Central memory CD8-positive, alpha-beta T cell (primary cell): ENCODE measurements at regions not wholly inside any gene's neighbourhood (a gene's known extent, or its start where the extent isn't known, plus 50 kb on each side); places are given as distances from the start of the nearest gene placed in this dataset.

Experiments used
- ATAC-seq: fragments of 150-1000 bp; cut with Tn5 transposase; replicated peaks from 2 replicates; pipeline ENCODE4 v1.10.0; 2022; ENCODE audit warnings: mild to moderate bottlenecking, moderate FRiP score, moderate number of reproducible peaks; ENCODE audit not compliant: poor library complexity, severe bottlenecking; ENCODE audit errors: extremely low read depth
- DNase-seq, 2 donors: peaks; one replicate each; pipeline ENCODE4 v3.0.0; 2021; ENCODE audit warnings: low spot score in 2 of 2
- H3K27ac Mint-ChIP-seq: one replicate; pipeline ENCODE4 v1.8.0; 2022; ENCODE audit warnings: low read depth, mild to moderate bottlenecking, moderate library complexity, mixed read lengths
- H3K27me3 Mint-ChIP-seq: one replicate; pipeline ENCODE4 v1.8.0; 2022; ENCODE audit warnings: mixed read lengths
- H3K36me3 Mint-ChIP-seq: one replicate; pipeline ENCODE4 v1.8.0; 2022; ENCODE audit warnings: mild to moderate bottlenecking, moderate library complexity, mixed read lengths; ENCODE audit not compliant: insufficient read depth
- H3K4me1 Mint-ChIP-seq: one replicate; pipeline ENCODE4 v1.8.0; 2022; ENCODE audit warnings: mixed read lengths
- H3K4me3 Mint-ChIP-seq: one replicate; pipeline ENCODE4 v1.8.0; 2022; ENCODE audit warnings: mild to moderate bottlenecking, moderate library complexity, mixed read lengths
- H3K9me3 Mint-ChIP-seq: one replicate; pipeline ENCODE4 v1.8.0; 2022; ENCODE audit warnings: mixed read lengths

DNA sequence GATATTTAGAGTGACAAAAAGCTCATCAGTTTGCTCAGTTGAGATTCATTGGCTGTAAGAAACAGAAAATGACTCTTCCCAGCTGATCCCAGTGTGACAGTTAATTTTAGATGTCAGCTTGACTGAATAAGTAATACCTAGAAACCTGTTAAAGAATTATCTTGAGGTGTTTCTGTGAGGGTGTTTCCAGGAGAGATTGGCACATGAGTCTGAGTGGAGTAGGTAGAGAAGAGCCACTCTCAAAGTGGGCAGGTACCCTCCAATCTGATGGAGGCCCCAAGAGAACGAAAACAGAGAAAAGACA is 200.8 kb upstream of the BTBD3 start:
- no peak for DNase-seq
- peaks cover 13% of the 10 kb centered on the region for H3K9me3 Mint-ChIP-seq
- peaks cover 4% of the 10 kb centered on the region for H3K36me3 Mint-ChIP-seq
- no peaks in the 10 kb centered on the region for H3K4me1 Mint-ChIP-seq
- no peak overlapping the region for H3K4me3 Mint-ChIP-seq
- no peak overlapping the region for H3K27ac Mint-ChIP-seq
- ATAC-seq = no peak
- no peaks in the 10 kb centered on the region for H3K27me3 Mint-ChIP-seq

DNA sequence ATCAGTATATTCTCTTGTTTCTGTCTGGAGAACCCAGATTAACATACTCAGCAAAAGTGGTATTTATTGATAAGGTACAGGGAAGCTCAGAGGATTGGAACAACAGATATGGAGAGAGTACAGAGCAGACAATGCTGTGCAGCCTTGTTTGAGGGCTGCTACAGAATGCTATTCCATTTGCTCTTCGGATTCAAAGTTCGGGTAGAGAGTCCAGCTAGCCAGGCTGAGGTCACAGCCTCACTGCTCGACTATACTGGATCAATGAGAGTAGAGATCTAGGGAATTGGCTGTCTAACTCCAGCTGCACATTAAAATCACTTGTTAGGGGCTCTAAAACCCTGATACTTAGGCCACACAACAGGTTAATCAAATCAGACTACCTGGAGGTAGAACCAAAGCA is 200.1 kb upstream of the BTBD3 start:
- Mint-ChIP-seq H3K27me3 (no peaks in the 10 kb centered on the region), H3K27ac (no peak overlapping the region), H3K4me3 (no peak overlapping the region), H3K9me3 (peaks cover 16% of the 10 kb centered on the region), H3K36me3 (peaks cover 1% of the 10 kb centered on the region), H3K4me1 (no peaks in the 10 kb centered on the region)
- DNase-seq (no peak), ATAC-seq (no peak)

DNA sequence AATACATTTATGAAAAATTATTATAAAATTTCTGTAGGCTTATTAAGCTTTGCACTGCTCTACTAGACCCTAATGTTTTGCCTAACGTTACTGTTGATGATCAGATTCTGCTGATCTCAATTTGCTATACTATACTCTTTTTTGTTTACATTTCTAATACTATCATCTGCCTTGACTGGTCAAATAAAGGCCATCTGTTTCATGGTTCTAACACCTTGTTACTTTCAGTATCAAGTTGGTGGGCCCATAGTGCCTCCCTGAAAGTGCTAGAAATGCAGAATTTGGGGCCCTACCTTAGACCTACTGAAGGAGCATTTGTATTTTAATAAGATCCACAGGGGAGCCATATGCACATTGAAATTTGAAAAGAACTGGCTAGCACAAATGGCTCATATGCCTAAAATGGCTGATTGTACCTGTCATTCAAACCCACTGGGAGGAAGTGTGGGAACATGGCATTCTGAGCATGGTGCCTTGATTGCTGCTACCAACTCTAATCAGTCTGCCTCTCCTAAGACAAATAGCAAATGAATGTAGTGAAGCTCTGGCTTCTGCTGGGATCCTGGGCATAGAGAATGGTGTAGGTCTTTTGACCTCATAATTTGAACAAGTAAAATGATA is 199.1 kb upstream of the BTBD3 start:
- no peak overlapping the region for H3K4me3 Mint-ChIP-seq
- H3K9me3 Mint-ChIP-seq = peaks cover 16% of the 10 kb centered on the region
- DNase-seq (no peak), ATAC-seq (no peak)
- H3K4me1 Mint-ChIP-seq = no peaks in the 10 kb centered on the region
- H3K27ac Mint-ChIP-seq = no peak overlapping the region
- peaks cover 1% of the 10 kb centered on the region for H3K36me3 Mint-ChIP-seq
- H3K27me3 Mint-ChIP-seq = no peaks in the 10 kb centered on the region

GRCh38 chr20:11719153-11719552 is 198.5 kb upstream of the BTBD3 start:
- no peaks in the 10 kb centered on the region for H3K36me3 Mint-ChIP-seq
- no peak overlapping the region for H3K4me3 Mint-ChIP-seq
- peaks cover 16% of the 10 kb centered on the region for H3K9me3 Mint-ChIP-seq
- DNase-seq = no peak
- H3K27ac Mint-ChIP-seq = no peak overlapping the region
- H3K4me1 Mint-ChIP-seq = no peaks in the 10 kb centered on the region
- no peaks in the 10 kb centered on the region for H3K27me3 Mint-ChIP-seq
- no peak for ATAC-seq

DNA sequence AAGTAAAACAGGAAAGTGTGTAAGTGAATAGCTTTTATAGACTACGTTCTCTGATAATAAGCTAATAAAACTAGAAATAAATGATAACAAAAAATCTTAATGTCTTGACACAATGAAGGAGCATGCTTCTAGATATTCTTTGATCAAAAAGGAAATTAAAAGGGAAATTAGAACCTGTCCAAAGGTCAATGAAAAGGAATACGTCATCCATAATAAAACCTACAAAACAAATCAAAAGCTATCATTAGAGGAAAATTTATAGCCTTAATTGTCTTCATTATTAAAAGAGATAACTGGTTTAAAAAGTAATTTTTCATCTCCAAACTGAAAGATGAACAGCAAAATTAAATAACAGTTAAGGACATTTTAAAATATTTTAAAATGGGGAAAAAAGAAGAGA is 196.3 kb upstream of the BTBD3 start:
- DNase-seq (no peak), ATAC-seq (no peak)
- no peak overlapping the region for H3K27ac Mint-ChIP-seq
- H3K4me3 Mint-ChIP-seq = no peak overlapping the region
- H3K4me1 Mint-ChIP-seq = no peaks in the 10 kb centered on the region
- no peaks in the 10 kb centered on the region for H3K36me3 Mint-ChIP-seq
- no peaks in the 10 kb centered on the region for H3K27me3 Mint-ChIP-seq
- H3K9me3 Mint-ChIP-seq = peaks cover 25% of the 10 kb centered on the region

DNA sequence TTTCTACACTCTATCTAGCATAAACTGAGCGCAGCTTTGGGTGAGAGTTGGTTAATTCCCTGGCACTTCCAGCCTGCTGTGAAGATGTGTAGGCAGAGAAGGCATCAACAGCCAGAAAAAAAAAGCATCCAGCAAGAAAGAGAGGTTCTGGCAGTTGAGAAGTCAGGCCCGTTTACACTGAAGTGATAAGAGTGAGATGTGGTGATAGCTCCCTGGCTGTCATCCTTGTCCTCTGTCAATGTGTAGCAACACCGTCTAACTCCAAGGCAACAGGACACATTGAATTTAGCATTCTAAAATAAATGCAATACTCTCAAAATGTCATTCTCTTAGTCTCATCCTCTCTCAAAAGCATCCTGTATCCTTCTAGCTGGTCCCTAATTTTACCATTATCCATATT is 193.6 kb upstream of the BTBD3 start:
- H3K9me3 Mint-ChIP-seq = peaks cover 18% of the 10 kb centered on the region
- H3K4me1 Mint-ChIP-seq = no peaks in the 10 kb centered on the region
- no peak for ATAC-seq
- H3K27ac Mint-ChIP-seq = no peak overlapping the region
- no peaks in the 10 kb centered on the region for H3K36me3 Mint-ChIP-seq
- no peak overlapping the region for H3K4me3 Mint-ChIP-seq
- DNase-seq = no peak
- H3K27me3 Mint-ChIP-seq = no peaks in the 10 kb centered on the region

DNA sequence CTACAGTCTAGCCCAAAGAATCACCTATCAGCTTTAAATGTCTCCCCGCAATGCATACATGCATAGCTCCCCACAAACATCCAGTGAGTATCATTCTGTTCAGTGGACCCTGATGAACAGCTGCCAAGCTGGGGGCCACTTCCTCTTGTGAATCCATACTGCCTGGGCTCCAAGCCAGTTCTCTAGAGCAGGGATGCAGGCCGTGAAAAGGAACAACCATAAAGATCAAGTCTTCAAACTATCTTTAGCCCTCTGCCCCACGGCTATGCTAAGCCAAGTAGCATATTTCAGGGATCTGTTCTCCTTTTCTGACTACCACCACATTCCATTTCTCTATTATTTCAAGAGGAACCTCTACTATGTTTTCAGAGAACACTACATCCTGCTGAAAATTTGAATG is 191.7 kb upstream of the BTBD3 start:
- Mint-ChIP-seq H3K4me3 (no peak overlapping the region), H3K9me3 (peaks cover 25% of the 10 kb centered on the region), H3K27ac (no peak overlapping the region), H3K27me3 (no peaks in the 10 kb centered on the region), H3K4me1 (no peaks in the 10 kb centered on the region), H3K36me3 (no peaks in the 10 kb centered on the region)
- DNase-seq (no peak), ATAC-seq (no peak)

- Mint-ChIP-seq H3K9me3 (peaks cover 29% of the 10 kb centered on the region), H3K4me3 (no peak overlapping the region), H3K4me1 (no peaks in the 10 kb centered on the region), H3K27me3 (no peaks in the 10 kb centered on the region), H3K27ac (no peak overlapping the region), H3K36me3 (no peaks in the 10 kb centered on the region)
- ATAC-seq (no peak), DNase-seq (no peak)
Measured at GRCh38 chr20:11727708-11728107, 190.0 kb upstream of the BTBD3 start.

DNA sequence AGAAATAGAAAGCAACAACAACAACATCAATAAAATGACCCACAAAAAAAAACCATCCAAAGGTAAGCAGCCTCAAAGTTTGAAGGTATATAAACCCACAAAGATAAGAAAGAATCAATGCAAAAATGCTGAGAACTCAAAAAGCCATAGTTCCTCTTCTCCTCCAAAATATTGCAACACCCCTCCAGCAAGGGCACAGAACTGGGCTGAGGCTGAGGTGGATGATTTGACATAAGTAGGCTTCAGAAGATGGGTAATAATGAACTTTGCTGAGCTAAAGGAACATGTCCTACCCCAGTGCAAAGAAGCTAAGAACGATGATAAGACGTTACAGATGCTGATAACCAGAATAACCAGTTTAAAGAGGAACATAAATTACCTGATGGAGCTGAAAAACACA is 188.8 kb upstream of the BTBD3 start:
- no peaks in the 10 kb centered on the region for H3K4me1 Mint-ChIP-seq
- peaks cover 29% of the 10 kb centered on the region for H3K9me3 Mint-ChIP-seq
- DNase-seq (no peak), ATAC-seq (no peak)
- H3K27me3 Mint-ChIP-seq = no peaks in the 10 kb centered on the region
- no peak overlapping the region for H3K27ac Mint-ChIP-seq
- no peak overlapping the region for H3K4me3 Mint-ChIP-seq
- H3K36me3 Mint-ChIP-seq = no peaks in the 10 kb centered on the region

- no peaks in the 10 kb centered on the region for H3K36me3 Mint-ChIP-seq
- ATAC-seq = no peak
- H3K9me3 Mint-ChIP-seq = peaks cover 27% of the 10 kb centered on the region
- no peaks in the 10 kb centered on the region for H3K27me3 Mint-ChIP-seq
- no peak overlapping the region for H3K4me3 Mint-ChIP-seq
- no peak for DNase-seq
- no peaks in the 10 kb centered on the region for H3K4me1 Mint-ChIP-seq
- H3K27ac Mint-ChIP-seq = no peak overlapping the region
Measured at GRCh38 chr20:11729806-11730205, 187.9 kb upstream of the BTBD3 start.

DNA sequence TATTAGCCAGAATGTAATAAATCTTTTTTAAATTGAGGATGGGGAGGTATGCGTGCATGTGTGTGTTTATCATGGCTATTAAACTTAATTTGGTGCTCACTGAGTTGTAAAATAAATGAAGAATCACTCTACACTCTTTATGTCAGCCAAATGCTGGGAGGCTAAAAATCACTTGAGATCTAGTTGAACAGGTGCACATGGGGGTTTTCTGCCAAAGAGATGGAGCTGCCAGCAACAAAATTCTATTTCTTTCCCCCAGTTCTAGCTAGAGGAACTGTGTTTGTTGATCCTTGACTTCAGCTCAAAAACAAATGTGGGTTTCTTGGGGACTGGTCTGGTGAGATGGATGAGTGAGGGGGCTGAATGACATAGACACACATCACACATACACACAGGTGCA is 183.3 kb upstream of the BTBD3 start:
- H3K9me3 Mint-ChIP-seq = peaks cover 26% of the 10 kb centered on the region
- no peak for ATAC-seq
- no peaks in the 10 kb centered on the region for H3K36me3 Mint-ChIP-seq
- no peaks in the 10 kb centered on the region for H3K27me3 Mint-ChIP-seq
- no peak overlapping the region for H3K4me3 Mint-ChIP-seq
- H3K27ac Mint-ChIP-seq = no peak overlapping the region
- no peak for DNase-seq
- H3K4me1 Mint-ChIP-seq = no peaks in the 10 kb centered on the region

GRCh38 chr20:11738852-11739251 is 178.8 kb upstream of the BTBD3 start:
- no peaks in the 10 kb centered on the region for H3K4me1 Mint-ChIP-seq
- H3K9me3 Mint-ChIP-seq = peaks cover 7% of the 10 kb centered on the region
- no peaks in the 10 kb centered on the region for H3K27me3 Mint-ChIP-seq
- no peaks in the 10 kb centered on the region for H3K36me3 Mint-ChIP-seq
- ATAC-seq = no peak
- H3K4me3 Mint-ChIP-seq = no peak overlapping the region
- H3K27ac Mint-ChIP-seq = no peak overlapping the region
- no peak for DNase-seq

DNA sequence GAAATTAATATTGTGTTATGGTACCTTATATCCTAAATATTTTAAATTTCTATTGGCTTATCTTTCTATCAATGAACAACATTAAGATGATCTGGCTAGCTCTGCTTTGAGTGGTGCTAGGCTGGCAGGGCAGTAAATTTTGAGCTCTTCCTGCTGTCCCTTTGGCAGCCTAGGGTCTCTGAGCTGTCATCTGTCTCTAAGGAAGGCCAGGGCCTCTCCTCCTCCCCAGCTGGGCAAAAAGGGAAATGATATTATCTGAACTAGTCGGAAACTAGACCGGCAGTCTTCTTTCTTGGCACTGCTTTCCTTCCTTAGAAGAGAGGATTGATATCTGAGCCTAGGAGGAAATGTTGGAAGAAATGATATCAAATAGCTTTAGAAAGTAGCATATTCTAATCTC is 176.7 kb upstream of the BTBD3 start:
- Mint-ChIP-seq H3K4me3 (no peak overlapping the region), H3K27me3 (no peaks in the 10 kb centered on the region), H3K27ac (no peak overlapping the region), H3K36me3 (no peaks in the 10 kb centered on the region), H3K9me3 (peaks cover 4% of the 10 kb centered on the region), H3K4me1 (no peaks in the 10 kb centered on the region)
- ATAC-seq (no peak), DNase-seq (no peak)

- no peaks in the 10 kb centered on the region for H3K4me1 Mint-ChIP-seq
- no peak overlapping the region for H3K27ac Mint-ChIP-seq
- H3K36me3 Mint-ChIP-seq = no peaks in the 10 kb centered on the region
- DNase-seq (no peak), ATAC-seq (no peak)
- H3K27me3 Mint-ChIP-seq = no peaks in the 10 kb centered on the region
- H3K4me3 Mint-ChIP-seq = no peak overlapping the region
- H3K9me3 Mint-ChIP-seq = no peaks in the 10 kb centered on the region
Measured at GRCh38 chr20:11745145-11745544, 172.5 kb upstream of the BTBD3 start.
